ENCODE measurements at regions not wholly inside any gene's neighbourhood (a gene's known extent, or its start where the extent isn't known, plus 50 kb on each side); places are given as distances from the start of the nearest gene placed in this dataset.

DNA sequence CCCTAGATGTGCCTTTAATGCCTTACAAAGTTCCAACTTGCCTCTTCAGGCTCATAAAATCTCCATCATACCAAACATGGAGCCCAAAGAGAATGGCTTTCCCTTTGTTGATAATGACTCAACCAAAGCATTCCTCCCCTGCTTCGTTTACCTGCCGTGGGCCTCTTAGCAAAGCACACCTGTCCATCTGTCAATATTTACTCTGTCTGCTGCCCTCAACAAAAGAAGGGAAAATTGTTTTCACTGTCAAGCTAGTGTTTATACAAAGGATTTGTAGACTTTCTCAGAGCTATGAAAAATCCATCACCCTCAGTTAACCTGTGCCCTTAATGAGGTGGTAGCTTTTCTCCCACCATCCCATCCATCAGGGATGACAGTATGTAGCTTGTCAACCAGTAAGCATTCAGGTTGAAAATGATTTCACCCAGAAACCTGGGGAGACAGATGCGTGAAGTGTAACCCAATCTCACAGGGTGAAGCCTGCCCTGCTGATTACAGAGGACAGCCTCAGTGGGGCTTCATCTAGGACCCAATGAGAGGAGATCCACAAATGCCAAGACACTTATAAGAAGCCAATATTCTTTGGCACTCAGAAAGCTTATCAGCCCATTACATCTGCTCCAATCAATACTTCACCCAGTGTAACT is 278.1 kb downstream of the NUAK1 start (continued):
- TF ChIP-seq, protein P1, sequence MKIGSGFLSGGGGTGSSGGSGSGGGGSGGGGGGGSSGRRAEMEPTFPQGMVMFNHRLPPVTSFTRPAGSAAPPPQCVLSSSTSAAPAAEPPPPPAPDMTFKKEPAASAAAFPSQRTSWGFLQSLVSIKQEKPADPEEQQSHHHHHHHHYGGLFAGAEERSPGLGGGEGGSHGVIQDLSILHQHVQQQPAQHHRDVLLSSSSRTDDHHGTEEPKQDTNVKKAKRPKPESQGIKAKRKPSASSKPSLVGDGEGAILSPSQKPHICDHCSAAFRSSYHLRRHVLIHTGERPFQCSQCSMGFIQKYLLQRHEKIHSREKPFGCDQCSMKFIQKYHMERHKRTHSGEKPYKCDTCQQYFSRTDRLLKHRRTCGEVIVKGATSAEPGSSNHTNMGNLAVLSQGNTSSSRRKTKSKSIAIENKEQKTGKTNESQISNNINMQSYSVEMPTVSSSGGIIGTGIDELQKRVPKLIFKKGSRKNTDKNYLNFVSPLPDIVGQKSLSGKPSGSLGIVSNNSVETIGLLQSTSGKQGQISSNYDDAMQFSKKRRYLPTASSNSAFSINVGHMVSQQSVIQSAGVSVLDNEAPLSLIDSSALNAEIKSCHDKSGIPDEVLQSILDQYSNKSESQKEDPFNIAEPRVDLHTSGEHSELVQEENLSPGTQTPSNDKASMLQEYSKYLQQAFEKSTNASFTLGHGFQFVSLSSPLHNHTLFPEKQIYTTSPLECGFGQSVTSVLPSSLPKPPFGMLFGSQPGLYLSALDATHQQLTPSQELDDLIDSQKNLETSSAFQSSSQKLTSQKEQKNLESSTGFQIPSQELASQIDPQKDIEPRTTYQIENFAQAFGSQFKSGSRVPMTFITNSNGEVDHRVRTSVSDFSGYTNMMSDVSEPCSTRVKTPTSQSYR (CRISPR knock-in tag; IDR thresholded peaks at IDR 0.05; ENCODE audit: borderline replicate concordance), result no peak

DNA sequence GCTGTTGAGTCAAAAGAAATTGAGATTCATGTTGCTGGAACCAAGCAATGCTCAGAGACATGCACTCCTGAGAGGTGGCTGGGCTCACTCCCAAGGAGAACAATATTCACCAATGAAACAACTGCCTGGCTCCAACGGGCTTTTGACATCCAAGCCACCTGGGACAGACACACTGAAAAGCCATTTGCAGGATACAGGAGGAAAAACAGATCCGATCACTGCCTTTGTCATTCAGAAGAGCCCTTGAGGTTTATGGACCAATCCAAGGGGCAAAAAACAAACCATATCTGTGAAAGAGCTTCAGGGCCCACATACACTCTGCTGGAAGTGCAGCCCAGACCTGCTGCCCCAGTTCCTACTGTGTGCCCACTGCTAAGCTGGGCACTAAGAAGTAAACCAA is 277.5 kb downstream of the NUAK1 start:
- no peak overlapping the region for H2AFZ ChIP-seq (ENCODE audit: low read length)
- no peak overlapping the region for H3K27ac ChIP-seq (ENCODE audit: extremely low read length, insufficient read depth, low read length)
- DNase-seq (ENCODE audit: low spot score), result no peak
- FAIRE-seq, result no peak
- H3K9ac ChIP-seq (ENCODE audit: insufficient read depth, low read depth, low read length), result no peak overlapping the region
- WGBS (ENCODE audit: low lambda C conversion rate), result 25% methylated on average over 2 of the region's 2 CpGs
- intact Hi-C loops (cut with micrococcal nuclease; ENCODE audit: unreplicated experiment) (no loop called here), in situ Hi-C loops (cut with HindIII; ENCODE audit: extremely low pct_ligation_motif_present, low pct_unique_long_range_greater_than_20kb) (no loop called here)
- H3K36me3 ChIP-seq (replicated peaks in 1 of 2; ENCODE audit: control insufficient read depth in 1 of 2, insufficient read depth in 2 of 2, low read length in 2 of 2), result no peaks in the 10 kb centered on the region
- ChIA-PET CTCF (ENCODE audit: low intra/inter-chr PET ratio, low total read pairs) (no interaction called here), POLR2A (no interaction called here)
- H3K79me2 ChIP-seq (ENCODE audit: insufficient read depth, low read length), result no peaks in the 10 kb centered on the region
- no TSS peak for BruUV-seq (replicated peaks)
- H3K27me3 ChIP-seq (ENCODE audit: control insufficient read depth in 1 of 2, insufficient read depth in 2 of 2, low read length in 2 of 2), result no peaks in the 10 kb centered on the region
- H3K4me2 ChIP-seq (ENCODE audit: low read depth, low read length), result no peak overlapping the region
- H3K9me3 ChIP-seq (ENCODE audit: low read length), result no peaks in the 10 kb centered on the region
- no peak overlapping the region for H3K4me3 ChIP-seq (replicated peaks in 1 of 3; ENCODE audit: insufficient read depth in 1 of 3, low read depth in 2 of 3, low read length in 3 of 3)
- H4K20me1 ChIP-seq (ENCODE audit: insufficient read depth, low read length), result no peaks in the 10 kb centered on the region
- ATAC-seq, result no peak
- H3K4me1 ChIP-seq (ENCODE audit: insufficient read depth, low read length), result no peaks in the 10 kb centered on the region
- TF ChIP-seq ZNF30 (CRISPR knock-in tag; IDR thresholded peaks at IDR 0.05), result no peak
- TF ChIP-seq, protein P2, sequence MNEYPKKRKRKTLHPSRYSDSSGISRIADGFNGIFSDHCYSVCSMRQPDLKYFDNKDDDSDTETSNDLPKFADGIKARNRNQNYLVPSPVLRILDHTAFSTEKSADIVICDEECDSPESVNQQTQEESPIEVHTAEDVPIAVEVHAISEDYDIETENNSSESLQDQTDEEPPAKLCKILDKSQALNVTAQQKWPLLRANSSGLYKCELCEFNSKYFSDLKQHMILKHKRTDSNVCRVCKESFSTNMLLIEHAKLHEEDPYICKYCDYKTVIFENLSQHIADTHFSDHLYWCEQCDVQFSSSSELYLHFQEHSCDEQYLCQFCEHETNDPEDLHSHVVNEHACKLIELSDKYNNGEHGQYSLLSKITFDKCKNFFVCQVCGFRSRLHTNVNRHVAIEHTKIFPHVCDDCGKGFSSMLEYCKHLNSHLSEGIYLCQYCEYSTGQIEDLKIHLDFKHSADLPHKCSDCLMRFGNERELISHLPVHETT (CRISPR knock-in tag; conservative IDR thresholded peaks at IDR 0.05), result no peak
- no peak for TF ChIP-seq HOXA3 (CRISPR knock-in tag; IDR thresholded peaks at IDR 0.05)
- TF ChIP-seq NR2F1 (CRISPR knock-in tag; IDR thresholded peaks at IDR 0.05), result no peak
- TF ChIP-seq NAIF1 (CRISPR knock-in tag; IDR thresholded peaks at IDR 0.05; ENCODE audit: borderline replicate concordance), result no peak
- no peak for TF ChIP-seq HHEX (CRISPR knock-in tag; IDR thresholded peaks at IDR 0.05)
- TF ChIP-seq EZH2 (conservative IDR thresholded peaks at IDR 0.05; ENCODE audit: low read depth, low read length), result no peak
- TF ChIP-seq NFIC (IDR thresholded peaks at IDR 0.05; ENCODE audit: low read length), result no peak
- TF ChIP-seq GABPA (IDR thresholded peaks at IDR 0.05; ENCODE audit: low read depth, low read length), result no peak
- TF ChIP-seq GABPA (CRISPR knock-in tag; IDR thresholded peaks at IDR 0.05; ENCODE audit: low read depth), result no peak
- TF ChIP-seq MBD4 (IDR thresholded peaks at IDR 0.05; ENCODE audit: borderline replicate concordance, low read length), result no peak
- TF ChIP-seq NFKBIZ (CRISPR knock-in tag; IDR thresholded peaks at IDR 0.05), result no peak
- TF ChIP-seq, protein P3, sequence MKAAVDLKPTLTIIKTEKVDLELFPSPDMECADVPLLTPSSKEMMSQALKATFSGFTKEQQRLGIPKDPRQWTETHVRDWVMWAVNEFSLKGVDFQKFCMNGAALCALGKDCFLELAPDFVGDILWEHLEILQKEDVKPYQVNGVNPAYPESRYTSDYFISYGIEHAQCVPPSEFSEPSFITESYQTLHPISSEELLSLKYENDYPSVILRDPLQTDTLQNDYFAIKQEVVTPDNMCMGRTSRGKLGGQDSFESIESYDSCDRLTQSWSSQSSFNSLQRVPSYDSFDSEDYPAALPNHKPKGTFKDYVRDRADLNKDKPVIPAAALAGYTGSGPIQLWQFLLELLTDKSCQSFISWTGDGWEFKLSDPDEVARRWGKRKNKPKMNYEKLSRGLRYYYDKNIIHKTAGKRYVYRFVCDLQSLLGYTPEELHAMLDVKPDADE (CRISPR knock-in tag; IDR thresholded peaks at IDR 0.05), result no peak
- TF ChIP-seq, protein P4, sequence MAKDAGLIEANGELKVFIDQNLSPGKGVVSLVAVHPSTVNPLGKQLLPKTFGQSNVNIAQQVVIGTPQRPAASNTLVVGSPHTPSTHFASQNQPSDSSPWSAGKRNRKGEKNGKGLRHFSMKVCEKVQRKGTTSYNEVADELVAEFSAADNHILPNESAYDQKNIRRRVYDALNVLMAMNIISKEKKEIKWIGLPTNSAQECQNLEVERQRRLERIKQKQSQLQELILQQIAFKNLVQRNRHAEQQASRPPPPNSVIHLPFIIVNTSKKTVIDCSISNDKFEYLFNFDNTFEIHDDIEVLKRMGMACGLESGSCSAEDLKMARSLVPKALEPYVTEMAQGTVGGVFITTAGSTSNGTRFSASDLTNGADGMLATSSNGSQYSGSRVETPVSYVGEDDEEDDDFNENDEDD (CRISPR knock-in tag; IDR thresholded peaks at IDR 0.05; ENCODE audit: borderline replicate concordance), result no peak
- TF ChIP-seq SPEN (CRISPR knock-in tag; IDR thresholded peaks at IDR 0.05; ENCODE audit: low read depth), result no peak
- TF ChIP-seq PCBP1 (IDR thresholded peaks at IDR 0.05; ENCODE audit: borderline replicate concordance, low read depth, low read length), result no peak
- TF ChIP-seq KMT2B (CRISPR knock-in tag; IDR thresholded peaks at IDR 0.05), result no peak
- TF ChIP-seq RORA (CRISPR knock-in tag; IDR thresholded peaks at IDR 0.05), result no peak
